IMR-90 (cell line): ENCODE measurements at regions not wholly inside any gene's neighbourhood (a gene's known extent, or its start where the extent isn't known, plus 50 kb on each side); places are given as distances from the start of the nearest gene placed in this dataset.

Experiments used
- ATAC-seq: fragments of 200-7000 bp; cut with Tn5 transposase; 2 replicates; pipeline ENCODE4 v1.9.1; 2020; ENCODE audit warnings: low read depth, mild to moderate bottlenecking, moderate library complexity
- BruUV-seq: library from RNA; stranded (reverse); fragments of 400-500 nt; replicated peaks from 2 replicates; lab custom pipeline; 2021; lab: Mats Ljungman, UMichigan
- CTCF ChIA-PET: fragments of 300-600 bp; formaldehyde crosslinking; extraction: SDS; loops from one replicate; lab custom pipeline; 2021; ENCODE audit warnings: antibody characterized with exemption; lab: Yijun Ruan, JAX
- POLR2A ChIA-PET: fragments of 300-600 bp; sonication (Branson Sonifier 250); formaldehyde crosslinking; loops from one replicate; lab custom pipeline; 2022; ENCODE audit warnings: antibody characterized with exemption; ENCODE audit not compliant: unreplicated experiment; lab: Charles Lee
- DNase-seq: peaks from one replicate; pipeline ENCODE4 v3.0.0; 2013
- H2AFZ ChIP-seq: replicated peaks from 2 replicates; pipeline ENCODE3; 2013; ENCODE audit warnings: low read length, mild to moderate bottlenecking; ENCODE audit not compliant: poor library complexity
- H2AK5ac ChIP-seq: 2 replicates; pipeline ENCODE4 v1.6.1; 2013; ENCODE audit warnings: low read depth, low read length, inconsistent platforms
- H2AK9ac ChIP-seq: replicated peaks from 2 replicates; pipeline ENCODE3; 2013; ENCODE audit warnings: mild to moderate bottlenecking, low read depth, low read length, moderate library complexity; ENCODE audit not compliant: poor library complexity
- H2BK120ac ChIP-seq: 2 replicates; pipeline ENCODE4 v1.6.1; 2013; ENCODE audit warnings: low read depth, low read length, inconsistent platforms
- H2BK15ac ChIP-seq: 3 replicates; pipeline ENCODE4 v1.6.1; 2013; ENCODE audit warnings: low read depth, low read length, inconsistent platforms
- H2BK20ac ChIP-seq: 2 replicates; pipeline ENCODE4 v1.6.1; 2013; ENCODE audit warnings: low read depth, mild to moderate bottlenecking, inconsistent platforms, low read length, moderate library complexity
- H2BK5ac ChIP-seq: 2 replicates; pipeline ENCODE4 v1.6.1; 2013; ENCODE audit warnings: mild to moderate bottlenecking, low read depth, low read length, inconsistent platforms; ENCODE audit not compliant: poor library complexity, severe bottlenecking
- H3K14ac ChIP-seq: replicated peaks from 2 replicates; pipeline ENCODE4 v1.6.1; 2013; ENCODE audit warnings: low read depth, low read length, inconsistent platforms
- H3K18ac ChIP-seq: 2 replicates; pipeline ENCODE4 v1.6.1; 2013; ENCODE audit warnings: low read depth, low read length, control low read depth
- H3K23ac ChIP-seq: 2 replicates; pipeline ENCODE4 v1.6.1; 2013; ENCODE audit warnings: low read depth, low read length, inconsistent platforms
- H3K27ac ChIP-seq: 2 replicates; pipeline ENCODE4 v1.5.1; 2013; ENCODE audit warnings: mild to moderate bottlenecking, control low read depth, low read length; ENCODE audit not compliant: insufficient read depth
- H3K27me3 ChIP-seq: 2 replicates; pipeline ENCODE4 v1.6.1; 2013; ENCODE audit warnings: low read length; ENCODE audit not compliant: control insufficient read depth, insufficient read depth
- H3K36me3 ChIP-seq: 2 replicates; pipeline ENCODE4 v1.6.1; 2013; ENCODE audit warnings: low read length, mixed read lengths; ENCODE audit not compliant: control insufficient read depth, insufficient read depth
- H3K4ac ChIP-seq: 2 replicates; pipeline ENCODE4 v1.6.1; 2013; ENCODE audit warnings: low read depth, low read length, inconsistent platforms
- H3K4me1 ChIP-seq: 2 replicates; pipeline ENCODE4 v1.6.1; 2013; ENCODE audit warnings: low read length, mixed read lengths; ENCODE audit not compliant: control insufficient read depth, insufficient read depth
- H3K4me2 ChIP-seq: 2 replicates; pipeline ENCODE4 v1.6.1; 2013; ENCODE audit warnings: low read depth, mild to moderate bottlenecking, control low read depth, low read length, moderate library complexity
- H3K4me3 ChIP-seq: 2 replicates; pipeline ENCODE4 v1.5.1; 2013; ENCODE audit warnings: low read depth, mild to moderate bottlenecking, control low read depth, low read length, moderate library complexity; ENCODE audit not compliant: insufficient read depth
- H3K56ac ChIP-seq: 2 replicates; pipeline ENCODE4 v1.6.1; 2013; ENCODE audit warnings: low read length, inconsistent platforms; ENCODE audit not compliant: insufficient read depth; ENCODE audit errors: extremely low read depth
- H3K79me1 ChIP-seq, 2 experiments: 2 replicates each; pipeline ENCODE4 v1.6.1; 2013; ENCODE audit warnings: low read length in 2 of 2, inconsistent platforms in 1 of 2, low read depth in 1 of 2
- H3K9ac ChIP-seq: 2 replicates; pipeline ENCODE4 v1.6.1; 2013; ENCODE audit warnings: low read depth, low read length, control low read depth
- H3K9me1 ChIP-seq: 2 replicates; pipeline ENCODE4 v1.6.1; 2013; ENCODE audit warnings: low read length, inconsistent platforms; ENCODE audit not compliant: insufficient read depth
- H3K9me3 ChIP-seq: 2 replicates; pipeline ENCODE4 v1.6.1; 2013; ENCODE audit warnings: low read length; ENCODE audit not compliant: control insufficient read depth, insufficient read depth
- H4K20me1 ChIP-seq: 2 replicates; pipeline ENCODE4 v1.6.1; 2013; ENCODE audit warnings: low read length, inconsistent platforms; ENCODE audit not compliant: insufficient read depth
- H4K5ac ChIP-seq: 2 replicates; pipeline ENCODE4 v1.6.1; 2013; ENCODE audit warnings: mild to moderate bottlenecking, low read depth, low read length, control low read depth
- H4K8ac ChIP-seq, 2 experiments: 2 replicates each; pipeline ENCODE4 v1.6.1; 2013; ENCODE audit warnings: low read depth in 2 of 2, low read length in 2 of 2, control low read depth in 1 of 2, inconsistent platforms in 1 of 2
- H4K91ac ChIP-seq: 2 replicates; pipeline ENCODE4 v1.6.1; 2013; ENCODE audit warnings: low read depth, low read length, inconsistent platforms; ENCODE audit not compliant: insufficient read depth
- CHD1 ChIP-seq: IDR thresholded peaks from 2 replicates; pipeline ENCODE4 v1.6.1; 2012; ENCODE audit warnings: low read depth, low read length, improper control_type of control experiment
- NFE2L2 ChIP-seq: fragments of 150-350 bp; IDR thresholded peaks from 2 replicates; pipeline ENCODE4 v1.6.1; 2016; ENCODE audit warnings: low read depth, mild to moderate bottlenecking, low read length
- RFX5 ChIP-seq: IDR thresholded peaks from 2 replicates; pipeline ENCODE4 v1.8.0; 2012; ENCODE audit warnings: low read depth, mild to moderate bottlenecking, low read length, moderate library complexity
- dilution Hi-C: fragments of 300-500 bp; cut with HindIII; formaldehyde crosslinking; loops from one replicate; pipeline ENCODE4 v1.14.3; 2018; ENCODE audit warnings: low sequenced_read_pairs; ENCODE audit not compliant: unreplicated experiment
- in situ Hi-C: fragments of 300-500 bp; cut with MboI; formaldehyde crosslinking; loops from 3 replicates; pipeline ENCODE4 v1.14.3; 2019; ENCODE audit warnings: low sequenced_read_pairs, inconsistent platforms, mixed read lengths
- intact Hi-C: fragments of 100-400 bp; cut with micrococcal nuclease; formaldehyde crosslinking; loops from 2 replicates; pipeline ENCODE4 v1.10.0; 2022

- no peak overlapping the region for H3K23ac ChIP-seq
- no peak overlapping the region for H2BK5ac ChIP-seq
- no peaks in the 10 kb centered on the region for H3K9me1 ChIP-seq
- H3K27me3 ChIP-seq = no peaks in the 10 kb centered on the region
- H4K8ac ChIP-seq = no peak overlapping the region
- BruUV-seq = no TSS peak
- no peak for DNase-seq
- H4K5ac ChIP-seq = no peak overlapping the region
- H3K36me3 ChIP-seq = no peaks in the 10 kb centered on the region
- intact Hi-C loops = no loop called here
- TF ChIP-seq CHD1 = no peak
- TF ChIP-seq NFE2L2 = no peak
- no peak for TF ChIP-seq RFX5
- no peak overlapping the region for H3K9ac ChIP-seq
- H3K4me1 ChIP-seq = no peaks in the 10 kb centered on the region
- dilution Hi-C loops = no loop called here
- H3K9me3 ChIP-seq = peaks cover 3% of the 10 kb centered on the region; the same call in 1 of the 2 replicates
- no peaks in the 10 kb centered on the region for H4K20me1 ChIP-seq
- H2AK9ac ChIP-seq = no peak overlapping the region
- no peak overlapping the region for H2BK120ac ChIP-seq
- no peak for ATAC-seq
- no peak overlapping the region for H3K4me3 ChIP-seq
- no peak overlapping the region for H2BK15ac ChIP-seq
- H3K4ac ChIP-seq = no peak overlapping the region
- H3K27ac ChIP-seq = no peak overlapping the region
- H3K18ac ChIP-seq = no peak overlapping the region
- H2AFZ ChIP-seq = no peak overlapping the region
- H3K56ac ChIP-seq = no peak overlapping the region
- no peak overlapping the region for H2AK5ac ChIP-seq
- ChIA-PET CTCF (no interaction called here), POLR2A (no interaction called here)
- in situ Hi-C loops = no loop called here
- no peak overlapping the region for H3K14ac ChIP-seq
- no peaks in the 10 kb centered on the region for H3K79me1 ChIP-seq
- H3K4me2 ChIP-seq = no peak overlapping the region
- no peak overlapping the region for H2BK20ac ChIP-seq
- no peak overlapping the region for H4K91ac ChIP-seq
Observed at GRCh38 chr11:24005202-24005876, 491.5 kb upstream of the LUZP2 start.
